ENCODE measurements at regions not wholly inside any gene's neighbourhood (a gene's known extent, or its start where the extent isn't known, plus 50 kb on each side); places are given as distances from the start of the nearest gene placed in this dataset.

GRCh38 chrX:122269243-122269781, 914.8 kb upstream of the GRIA3 start:
- TF ChIP-seq EP300 (IDR thresholded peaks at IDR 0.05) = no peak
- TF ChIP-seq CTCF (IDR thresholded peaks at IDR 0.05) = no peak

Data from ovary (tissue), 3 donors.